ENCODE measurements at regions not wholly inside any gene's neighbourhood (a gene's known extent, or its start where the extent isn't known, plus 50 kb on each side); places are given as distances from the start of the nearest gene placed in this dataset.

- no peaks in the 10 kb centered on the region for H3K9me3 ChIP-seq
- no peaks in the 10 kb centered on the region for H3K36me3 ChIP-seq (replicated peaks in 1 of 2; ENCODE audit: insufficient read depth in 1 of 2, low read depth in 2 of 2)
- ATAC-seq (no peak), DNase-seq (no peak)
- no peaks in the 10 kb centered on the region for H3K4me1 ChIP-seq
- H3K4me3 ChIP-seq: no peak overlapping the region
- no peak overlapping the region for H3K27ac ChIP-seq
- TF ChIP-seq CTCF (IDR thresholded peaks at IDR 0.05): no peak
- no peak for TF ChIP-seq POLR2A (IDR thresholded peaks at IDR 0.05)
- no peaks in the 10 kb centered on the region for H3K27me3 ChIP-seq
- intact Hi-C loops (cut with DNase I): no loop called here
- 62 to 70% methylated on average over 4 of the region's 4 CpGs for WGBS, 2 donors
Observed at GRCh38 chr20:40176098-40176841, 512.8 kb downstream of the MAFB start.

- Histone ChIP-seq H3K4me3 (no peak overlapping the region), H3K27me3 (no peaks in the 10 kb centered on the region)
- 55 to 61% methylated on average over 1 of the region's 1 CpG for WGBS, 2 donors
Observed at GRCh38 chr20:40175296-40175695, 513.7 kb downstream of the MAFB start.

GRCh38 chr20:40173872-40174271 is 515.2 kb downstream of the MAFB start:
- ATAC-seq (no peak), DNase-seq (no peak)
- intact Hi-C loops (cut with DNase I): no loop called here
- no peak for TF ChIP-seq CTCF (IDR thresholded peaks at IDR 0.05)
- TF ChIP-seq POLR2A (IDR thresholded peaks at IDR 0.05): no peak
- 51 to 60% methylated on average over 5 of the region's 5 CpGs for WGBS, 2 donors
- Histone ChIP-seq H3K4me1 (no peaks in the 10 kb centered on the region), H3K27ac (no peak overlapping the region), H3K9me3 (no peaks in the 10 kb centered on the region), H3K36me3 (replicated peaks in 1 of 2; ENCODE audit: insufficient read depth in 1 of 2, low read depth in 2 of 2) (no peaks in the 10 kb centered on the region), H3K4me3 (no peak overlapping the region), H3K27me3 (no peaks in the 10 kb centered on the region)

More at GRCh38 chr20:40175296-40175695, 513.7 kb downstream of the MAFB start:
- no peaks in the 10 kb centered on the region for H3K9me3 ChIP-seq
- no peak for TF ChIP-seq POLR2A (IDR thresholded peaks at IDR 0.05)
- no peak for TF ChIP-seq CTCF (IDR thresholded peaks at IDR 0.05)
- H3K4me1 ChIP-seq: no peaks in the 10 kb centered on the region
- ATAC-seq (no peak), DNase-seq (no peak)
- intact Hi-C loops (cut with DNase I): no loop called here
- H3K27ac ChIP-seq: no peak overlapping the region
- H3K36me3 ChIP-seq (replicated peaks in 1 of 2; ENCODE audit: insufficient read depth in 1 of 2, low read depth in 2 of 2): no peaks in the 10 kb centered on the region

- Histone ChIP-seq H3K27me3 (no peaks in the 10 kb centered on the region), H3K27ac (no peak overlapping the region), H3K36me3 (replicated peaks in 1 of 2; ENCODE audit: insufficient read depth in 1 of 2, low read depth in 2 of 2) (no peaks in the 10 kb centered on the region), H3K4me1 (no peaks in the 10 kb centered on the region), H3K9me3 (no peaks in the 10 kb centered on the region), H3K4me3 (no peak overlapping the region)
- ATAC-seq (no peak), DNase-seq (no peak)
- TF ChIP-seq CTCF (IDR thresholded peaks at IDR 0.05) (no peak), POLR2A (IDR thresholded peaks at IDR 0.05) (no peak)
- 33 to 36% methylated on average over 2 of the region's 2 CpGs for WGBS, 2 donors
- intact Hi-C loops (cut with DNase I): no loop called here
Observed at GRCh38 chr20:40168981-40169620, 519.9 kb downstream of the MAFB start.

GRCh38 chr20:40161391-40161790 is 527.6 kb downstream of the MAFB start:
- ATAC-seq (no peak), DNase-seq (no peak)
- no peak overlapping the region for H3K27ac ChIP-seq
- no peaks in the 10 kb centered on the region for H3K9me3 ChIP-seq
- H3K36me3 ChIP-seq (replicated peaks in 1 of 2; ENCODE audit: insufficient read depth in 1 of 2, low read depth in 2 of 2): no peaks in the 10 kb centered on the region
- H3K4me3 ChIP-seq: no peak overlapping the region
- intact Hi-C loops (cut with DNase I): no loop called here
- TF ChIP-seq POLR2A (IDR thresholded peaks at IDR 0.05) (no peak), CTCF (IDR thresholded peaks at IDR 0.05) (no peak)
- no peaks in the 10 kb centered on the region for H3K27me3 ChIP-seq
- no peaks in the 10 kb centered on the region for H3K4me1 ChIP-seq

All from body of pancreas (tissue), 4 donors.